ENCODE measurements at regions not wholly inside any gene's neighbourhood (a gene's known extent, or its start where the extent isn't known, plus 50 kb on each side); places are given as distances from the start of the nearest gene placed in this dataset.

DNA sequence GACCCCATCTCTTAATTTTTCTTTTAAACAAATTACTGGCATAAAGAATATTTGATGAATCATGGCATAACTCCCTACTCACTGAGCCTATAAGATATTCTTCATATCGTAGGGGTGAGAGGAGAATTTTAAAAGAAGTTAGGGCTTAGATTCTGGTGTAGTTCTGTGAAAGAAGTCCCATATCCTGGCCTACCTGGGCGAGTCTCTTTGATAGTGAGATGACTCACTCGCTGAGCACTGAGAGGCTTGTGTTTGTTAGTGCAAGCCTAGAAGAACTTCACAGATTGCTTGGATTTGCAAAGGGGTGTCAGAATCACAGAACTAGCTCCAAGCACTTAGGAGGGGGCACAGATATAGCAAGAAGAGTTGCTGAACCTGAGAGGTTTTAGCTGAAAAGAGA is 133.8 kb upstream of the TMC3 start:
- no peak for DNase-seq

DNA sequence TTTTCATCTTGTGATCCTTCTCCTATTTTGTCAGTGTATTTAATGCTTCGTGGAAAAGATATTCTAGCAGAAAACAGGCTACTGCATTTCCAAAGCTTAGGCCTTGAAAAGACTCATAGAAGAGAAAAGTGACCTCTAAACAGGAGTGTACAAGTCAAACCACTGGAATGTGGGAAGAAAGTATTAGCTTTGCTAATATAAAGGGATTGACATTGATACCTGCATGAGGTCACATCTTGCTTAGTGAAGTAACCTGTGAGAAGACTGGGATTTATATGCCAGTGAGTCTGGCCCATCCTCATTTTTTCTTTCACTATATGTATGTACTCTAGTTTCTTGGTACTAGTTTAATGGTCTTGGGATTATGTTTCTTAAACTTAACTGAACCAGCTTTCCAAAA is 132.9 kb upstream of the TMC3 start:
- no peak for DNase-seq

- DNase-seq = no peak
Measured at GRCh38 chr15:81506071-81506470, 132.1 kb upstream of the TMC3 start.

DNA sequence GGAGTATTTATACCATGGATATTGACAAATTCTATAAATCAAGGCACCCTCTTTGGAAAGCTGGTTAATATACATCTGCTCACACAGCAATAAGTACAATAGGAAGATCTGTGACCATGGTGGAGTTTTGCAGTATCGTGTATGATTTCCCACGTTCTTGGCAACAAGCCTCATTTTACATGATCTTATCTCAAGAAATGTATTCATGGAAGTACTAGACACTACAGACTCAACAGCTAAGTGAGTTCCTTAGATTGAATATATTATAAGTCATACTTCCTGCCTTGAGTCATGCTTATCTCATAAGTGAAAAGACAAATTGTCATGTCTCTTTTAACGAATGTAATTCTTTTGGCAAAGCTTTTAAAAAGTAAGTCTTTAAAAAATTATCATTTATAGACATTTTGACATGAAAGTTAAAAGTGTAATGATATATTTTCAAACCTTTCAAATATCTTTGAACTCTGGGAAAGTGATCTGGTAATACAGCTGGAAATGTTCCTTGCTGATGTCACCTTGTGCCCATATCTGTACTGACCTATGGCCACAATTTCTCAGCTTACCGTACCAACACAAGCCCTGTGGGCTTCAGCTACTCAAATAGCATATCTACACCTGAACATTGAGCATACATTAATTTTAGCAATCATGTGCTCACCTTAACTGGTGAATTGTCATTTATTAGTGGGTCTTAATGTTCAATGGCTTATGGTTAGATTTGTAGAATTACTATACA is 130.3 kb upstream of the TMC3 start:
- no peak for DNase-seq

DNA sequence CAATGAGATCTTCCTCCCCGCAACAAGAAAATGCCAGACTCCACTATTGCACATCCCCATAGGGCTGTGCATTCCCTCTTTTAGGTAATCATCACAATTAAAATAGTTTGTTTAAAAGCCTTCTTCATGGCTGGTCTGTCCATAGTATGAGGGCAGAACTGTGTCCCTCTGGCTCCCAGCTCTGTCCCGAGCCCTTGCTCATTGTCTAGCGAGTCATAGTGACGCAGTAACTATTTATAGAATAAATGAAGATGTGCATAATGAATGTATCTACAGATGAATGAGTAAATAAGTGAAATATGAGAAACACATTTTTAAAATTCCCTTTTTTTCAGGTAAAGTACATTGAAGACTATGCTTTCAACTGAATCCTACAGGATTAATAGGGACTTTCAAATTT is 128.4 kb upstream of the TMC3 start:
- DNase-seq = no peak

DNA sequence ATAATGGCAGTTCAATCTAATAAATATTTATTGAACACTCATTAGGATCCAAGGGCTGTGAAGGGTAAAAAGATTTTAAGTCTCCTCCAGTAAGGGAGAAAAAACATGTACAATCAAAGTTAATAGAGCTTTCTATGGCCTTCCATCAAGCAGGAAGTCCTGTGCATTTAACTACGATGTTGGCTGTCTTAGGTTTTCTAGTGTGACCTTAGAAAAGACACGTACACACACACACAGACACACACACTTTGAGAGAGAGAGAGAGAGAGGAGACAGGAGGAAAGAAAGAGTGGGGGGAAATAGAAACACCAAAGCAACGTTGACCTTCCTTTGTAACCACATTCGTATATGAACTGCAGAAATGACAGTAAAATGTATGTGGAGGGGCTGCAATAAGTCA is 126.1 kb upstream of the TMC3 start:
- no peak for DNase-seq

- no peak for DNase-seq
Measured at GRCh38 chr15:81498294-81498693, 124.3 kb upstream of the TMC3 start.

GRCh38 chr15:81497238-81497637 is 123.2 kb upstream of the TMC3 start:
- no peak for DNase-seq

DNA sequence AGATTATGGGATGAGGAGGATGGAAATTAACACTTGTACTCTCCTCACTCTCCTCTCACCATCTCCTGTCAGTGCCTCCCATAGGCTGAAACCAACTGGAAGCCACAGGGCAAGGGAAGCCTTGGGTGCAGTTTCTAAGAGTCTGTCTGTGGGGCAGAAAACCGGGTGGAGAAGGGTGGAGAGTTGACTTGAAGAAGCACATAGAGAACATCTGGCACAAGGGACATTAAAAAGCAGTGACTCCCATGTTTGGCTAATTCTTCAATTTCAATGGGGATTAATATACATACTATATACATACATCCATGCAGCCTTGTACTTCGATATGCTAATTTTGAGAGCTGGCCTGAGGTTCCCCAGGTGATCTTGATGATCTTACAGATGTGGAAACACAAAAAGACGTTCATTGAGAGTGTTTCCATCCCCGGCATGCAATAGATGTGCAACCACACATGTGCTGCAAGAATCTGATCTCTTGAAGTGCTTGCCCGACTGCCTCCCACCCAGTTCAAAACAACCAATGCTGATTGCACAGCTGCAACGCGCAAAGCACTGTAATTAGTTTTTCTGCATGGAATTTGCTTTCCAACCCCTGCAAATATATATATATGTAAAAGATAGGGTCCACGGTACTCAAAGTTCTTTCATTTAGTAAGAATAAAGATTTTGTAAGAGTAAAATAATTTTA is 121.9 kb upstream of the TMC3 start:
- DNase-seq = no peak

DNA sequence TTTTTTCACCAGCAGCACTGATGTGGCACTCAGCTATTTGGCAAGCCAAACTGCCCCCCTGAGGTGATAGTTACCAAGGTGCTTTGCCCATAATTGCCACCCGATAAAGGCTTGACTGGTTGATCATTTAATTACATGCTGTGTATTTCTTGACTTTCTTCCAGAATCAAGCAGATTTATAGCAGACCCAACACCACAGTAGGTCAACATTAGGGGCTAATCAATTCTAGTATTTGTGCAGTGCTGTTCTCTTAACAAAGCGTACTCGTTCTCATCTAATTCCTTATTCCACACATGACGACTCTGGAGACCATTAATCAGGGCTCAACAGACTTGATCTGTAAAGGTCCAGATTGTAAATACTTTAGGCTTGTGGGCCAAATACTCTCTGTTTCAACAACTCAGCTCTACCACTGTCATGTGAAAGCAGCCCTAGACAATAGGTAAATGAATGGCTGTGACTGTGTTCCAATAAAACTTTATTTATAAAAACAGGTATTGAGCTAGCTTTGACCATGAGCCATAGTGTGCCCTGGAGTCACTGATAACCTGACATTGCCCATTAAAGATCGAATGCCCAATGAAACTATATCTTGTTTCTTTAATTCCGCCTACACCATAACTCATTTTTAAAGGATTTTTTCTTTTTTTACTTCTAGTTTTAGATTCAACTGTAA is 119.1 kb upstream of the TMC3 start:
- DNase-seq = no peak

DNA sequence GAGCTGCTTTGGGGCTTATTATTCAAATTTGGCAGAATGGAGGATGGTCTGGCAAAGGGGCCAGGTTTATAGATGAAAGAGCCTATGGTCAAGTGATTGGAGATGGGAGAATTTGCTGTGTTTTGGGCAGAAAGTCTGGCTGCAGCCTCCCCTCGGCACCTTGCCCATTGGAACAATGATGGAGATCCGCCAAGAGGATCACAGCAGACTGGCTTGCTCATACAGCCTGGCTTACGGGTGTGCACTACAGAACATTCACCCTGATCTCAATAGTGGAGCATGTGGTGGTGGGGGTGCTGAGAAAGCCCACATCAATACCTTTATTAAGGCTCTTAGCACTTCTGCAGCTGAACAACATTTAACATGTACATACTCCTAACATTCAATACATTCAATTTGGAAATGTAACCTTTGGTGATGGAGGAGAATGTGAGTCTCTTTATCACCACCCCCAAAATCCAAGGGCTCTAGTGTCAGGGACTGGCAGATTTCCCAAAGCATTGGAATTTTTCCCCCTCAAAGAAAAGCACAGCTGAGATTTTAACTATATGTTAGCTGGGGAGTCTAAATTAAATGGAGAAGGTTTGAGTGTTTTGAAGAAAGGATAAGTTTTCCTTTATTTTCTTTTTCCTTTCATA is 118.4 kb upstream of the TMC3 start:
- DNase-seq = no peak

- DNase-seq = no peak
Measured at GRCh38 chr15:81491414-81492096, 117.5 kb upstream of the TMC3 start.

- peak; percentile 35 for DNase-seq
Measured at GRCh38 chr15:81485806-81486205, 111.8 kb upstream of the TMC3 start.

GRCh38 chr15:81484086-81484955 is 110.3 kb upstream of the TMC3 start:
- DNase-seq = no peak

- DNase-seq = no peak
Measured at GRCh38 chr15:81483496-81483895, 109.5 kb upstream of the TMC3 start.

- no peak for DNase-seq
Measured at GRCh38 chr15:81481346-81481745, 107.3 kb upstream of the TMC3 start.

DNA sequence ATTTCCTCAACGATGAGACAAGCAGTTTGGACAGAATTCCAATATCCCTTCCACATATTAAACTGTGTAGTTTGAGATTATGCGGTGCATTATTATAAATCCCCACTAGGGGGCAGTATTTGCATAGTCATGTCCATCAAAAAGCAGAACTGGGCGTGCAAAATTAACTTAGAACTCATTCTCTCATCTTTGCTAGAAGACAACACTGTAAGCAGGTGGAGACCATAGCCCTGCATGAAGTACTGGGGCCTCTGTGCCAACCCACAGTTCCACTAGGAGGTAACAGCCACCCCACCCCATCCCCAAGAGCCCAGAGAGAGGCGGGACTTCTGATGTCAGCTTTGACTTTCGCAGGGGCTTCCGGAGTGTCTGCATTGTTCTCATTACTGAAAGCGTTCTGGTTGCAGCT is 106.6 kb upstream of the TMC3 start:
- peak; percentile 74 for DNase-seq

DNA sequence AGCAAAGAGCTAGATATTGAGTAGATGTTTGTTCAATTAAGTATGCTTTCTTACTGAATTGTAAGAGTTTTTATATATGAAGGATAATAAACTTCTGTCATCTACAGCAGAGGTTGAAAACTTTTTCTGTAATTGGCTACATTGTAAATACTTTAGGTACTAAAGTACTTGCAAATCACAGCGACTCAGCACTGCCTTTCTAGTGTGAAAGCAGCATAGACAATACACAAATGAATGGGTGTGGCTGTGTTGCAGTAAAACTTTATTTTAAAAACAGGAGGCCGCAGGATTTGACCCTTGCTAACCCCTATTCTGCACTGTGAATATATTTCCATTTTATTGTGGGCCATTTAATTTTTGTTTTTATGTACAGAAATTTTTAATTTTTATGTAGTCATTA is 104.3 kb upstream of the TMC3 start:
- DNase-seq = no peak

DNA sequence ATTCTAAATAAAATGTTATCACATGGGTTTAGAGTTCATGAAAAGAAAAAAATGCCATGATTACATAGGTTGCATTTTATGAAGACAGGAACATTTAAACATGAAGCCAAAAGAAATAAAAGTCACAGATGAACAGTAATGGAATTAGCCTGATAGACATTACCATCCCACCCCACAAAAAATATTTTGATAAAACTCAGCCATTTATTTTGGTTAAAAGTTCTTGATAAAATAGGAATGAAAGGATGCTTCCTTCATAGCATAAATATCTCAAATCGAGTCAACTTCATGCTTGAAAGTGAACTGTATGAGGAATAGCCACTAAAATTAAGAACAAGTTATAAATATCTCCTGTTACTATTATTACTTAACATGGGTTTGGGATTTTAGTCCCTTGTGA is 101.9 kb upstream of the TMC3 start:
- DNase-seq = no peak

DNA sequence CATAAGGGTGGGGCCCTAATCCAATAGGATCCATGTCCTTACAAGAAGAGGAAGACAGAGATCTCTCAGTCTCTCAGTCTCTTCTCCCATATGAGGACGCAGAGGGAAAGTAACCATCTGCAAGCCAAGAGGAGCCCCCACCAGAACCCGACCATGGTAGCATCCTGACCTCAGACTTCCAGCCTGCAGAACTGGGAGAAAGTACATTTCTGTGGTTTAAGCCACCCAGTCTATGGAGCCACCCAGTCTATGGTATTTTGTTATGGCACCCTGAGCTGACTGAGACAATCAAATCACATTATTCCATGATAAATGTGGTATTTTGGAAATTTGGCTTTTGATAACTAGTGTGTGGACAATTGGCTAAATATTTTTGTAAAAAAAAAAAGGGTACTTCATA is 101.5 kb upstream of the TMC3 start:
- DNase-seq = no peak

- DNase-seq = no peak
Measured at GRCh38 chr15:81473946-81474345, 99.9 kb upstream of the TMC3 start.

- no peak for DNase-seq
Measured at GRCh38 chr15:81473177-81473576, 99.2 kb upstream of the TMC3 start.
